ENCODE measurements at regions not wholly inside any gene's neighbourhood (a gene's known extent, or its start where the extent isn't known, plus 50 kb on each side); places are given as distances from the start of the nearest gene placed in this dataset.

- peaks cover 64% of the 10 kb centered on the region for H3K27me3 ChIP-seq (ENCODE audit: control insufficient read depth, insufficient read depth, low read length, poor library complexity, severe bottlenecking)
- H3K4me1 ChIP-seq (ENCODE audit: control insufficient read depth, insufficient read depth, low read length), result no peaks in the 10 kb centered on the region
- H3K27ac ChIP-seq (ENCODE audit: low read depth, low read length), result no peak overlapping the region
- Mint-ChIP-seq H3K4me3 (no peak overlapping the region), H3K4me1 (no peaks in the 10 kb centered on the region), H3K9me3 (no peaks in the 10 kb centered on the region), H3K27ac (no peak overlapping the region), H3K36me3 (ENCODE audit: low read depth) (no peaks in the 10 kb centered on the region), H3K27me3 (ENCODE audit: insufficient read depth) (peaks cover 68% of the 10 kb centered on the region)
- no peak overlapping the region for H3K9ac ChIP-seq (ENCODE audit: extremely low read depth, low read length, poor library complexity, severe bottlenecking)
- no peaks in the 10 kb centered on the region for H3K36me3 ChIP-seq (ENCODE audit: control insufficient read depth, insufficient read depth, low read length)
- no peaks in the 10 kb centered on the region for H3K9me3 ChIP-seq (ENCODE audit: control insufficient read depth, low read length)
- no peak for DNase-seq
- no peak for TF ChIP-seq CTCF (conservative IDR thresholded peaks at IDR 0.05)
- 89 to 90% methylated on average over 2 to 4 of the region's 4 CpGs for WGBS, 2 experiments (ENCODE audit: insufficient coverage in 1 of 2, insufficient read length in 1 of 2)
- H3K4me3 ChIP-seq (ENCODE audit: low read length), result no peak overlapping the region
Observed at GRCh38 chr4:41822325-41822724, 73.8 kb upstream of the PHOX2B start.

GRCh38 chr4:41820473-41820872, 71.9 kb upstream of the PHOX2B start:
- Histone ChIP-seq H3K9ac (ENCODE audit: extremely low read depth, low read length, poor library complexity, severe bottlenecking) (no peak overlapping the region), H3K4me3 (ENCODE audit: low read length) (no peak overlapping the region), H3K9me3 (ENCODE audit: control insufficient read depth, low read length) (no peaks in the 10 kb centered on the region), H3K36me3 (ENCODE audit: control insufficient read depth, insufficient read depth, low read length) (no peaks in the 10 kb centered on the region), H3K27me3 (ENCODE audit: control insufficient read depth, insufficient read depth, low read length, poor library complexity, severe bottlenecking) (peaks cover 78% of the 10 kb centered on the region), H3K4me1 (ENCODE audit: control insufficient read depth, insufficient read depth, low read length) (no peaks in the 10 kb centered on the region), H3K27ac (ENCODE audit: low read depth, low read length) (no peak overlapping the region)
- no peak for DNase-seq
- no peaks in the 10 kb centered on the region for H3K4me1 Mint-ChIP-seq
- H3K27ac Mint-ChIP-seq, result no peak overlapping the region
- no peaks in the 10 kb centered on the region for H3K36me3 Mint-ChIP-seq (ENCODE audit: low read depth)
- WGBS, 2 experiments (ENCODE audit: insufficient coverage in 1 of 2, insufficient read length in 1 of 2), result 67 to 90% methylated on average over 1 to 2 of the region's 2 CpGs
- peaks cover 69% of the 10 kb centered on the region for H3K27me3 Mint-ChIP-seq (ENCODE audit: insufficient read depth)
- no peak for TF ChIP-seq CTCF (conservative IDR thresholded peaks at IDR 0.05)
- H3K9me3 Mint-ChIP-seq, result no peaks in the 10 kb centered on the region
- H3K4me3 Mint-ChIP-seq, result no peak overlapping the region

- H3K36me3 ChIP-seq (ENCODE audit: control insufficient read depth, insufficient read depth, low read length), result no peaks in the 10 kb centered on the region
- Mint-ChIP-seq H3K27ac (no peak overlapping the region), H3K9me3 (no peaks in the 10 kb centered on the region), H3K4me3 (no peak overlapping the region), H3K36me3 (ENCODE audit: low read depth) (no peaks in the 10 kb centered on the region), H3K27me3 (ENCODE audit: insufficient read depth) (peaks cover 72% of the 10 kb centered on the region), H3K4me1 (no peaks in the 10 kb centered on the region)
- H3K9me3 ChIP-seq (ENCODE audit: control insufficient read depth, low read length), result no peaks in the 10 kb centered on the region
- H3K4me1 ChIP-seq (ENCODE audit: control insufficient read depth, insufficient read depth, low read length), result no peaks in the 10 kb centered on the region
- H3K4me3 ChIP-seq (ENCODE audit: low read length), result no peak overlapping the region
- TF ChIP-seq CTCF (conservative IDR thresholded peaks at IDR 0.05), result no peak
- H3K27me3 ChIP-seq (ENCODE audit: control insufficient read depth, insufficient read depth, low read length, poor library complexity, severe bottlenecking), result peaks cover 79% of the 10 kb centered on the region
- H3K27ac ChIP-seq (ENCODE audit: low read depth, low read length), result no peak overlapping the region
- no peak for DNase-seq
- WGBS, 2 experiments (ENCODE audit: insufficient coverage in 1 of 2, insufficient read length in 1 of 2), result 87 to 94% methylated on average over 3 of the region's 3 CpGs
- no peak overlapping the region for H3K9ac ChIP-seq (ENCODE audit: extremely low read depth, low read length, poor library complexity, severe bottlenecking)
Observed at GRCh38 chr4:41819621-41820020, 71.1 kb upstream of the PHOX2B start.
